ENCODE measurements at regions not wholly inside any gene's neighbourhood (a gene's known extent, or its start where the extent isn't known, plus 50 kb on each side); places are given as distances from the start of the nearest gene placed in this dataset.

- TF ChIP-seq CTCF (IDR thresholded peaks at IDR 0.05; ENCODE audit: low read depth, low read length) (no peak), POLR2A (IDR thresholded peaks at IDR 0.05; ENCODE audit: extremely low read depth, insufficient read length) (no peak), MAX (IDR thresholded peaks at IDR 0.05; ENCODE audit: low read depth, low read length) (no peak)
Observed at GRCh38 chr4:36471903-36472302, 190.5 kb downstream of the DTHD1 start.

Data from NB4 (cell line).